A673 (cell line): ENCODE measurements at regions not wholly inside any gene's neighbourhood (a gene's known extent, or its start where the extent isn't known, plus 50 kb on each side); places are given as distances from the start of the nearest gene placed in this dataset.

ENCODE experiments used
- BruUV-seq: library from RNA; stranded (reverse); fragments of 400-500 nt; replicated peaks from 2 replicates; lab custom pipeline; 2021; lab: Mats Ljungman, UMichigan
- CTCF ChIA-PET: fragments of 300-600 bp; sonication (Branson Sonifier 250); formaldehyde crosslinking; loops from one replicate; lab custom pipeline; 2022; ENCODE audit warnings: antibody characterized with exemption; lab: Charles Lee
- POLR2A ChIA-PET: fragments of 300-600 bp; sonication (Branson Sonifier 250); formaldehyde crosslinking; loops from one replicate; lab custom pipeline; 2022; ENCODE audit warnings: antibody characterized with exemption; ENCODE audit not compliant: low non-redundant PET; lab: Charles Lee
- DNase-seq: peaks from one replicate; pipeline ENCODE4 v3.0.0-alpha.2; 2015; ENCODE audit warnings: low spot score
- H3K27ac ChIP-seq: fragments of 200-600 bp; sonication (generic); 2 replicates; pipeline ENCODE4 v1.5.1; 2016; ENCODE audit warnings: mixed run types, low read depth, mild to moderate bottlenecking, mixed read lengths, antibody characterized with exemption, low read length; ENCODE audit not compliant: poor library complexity, severe bottlenecking
- H3K27me3 ChIP-seq: fragments of 200-600 bp; sonication (generic); replicated peaks from 2 replicates; pipeline ENCODE4 v1.6.1; 2017; ENCODE audit warnings: mixed run types, low read depth, mild to moderate bottlenecking, mixed read lengths, antibody characterized with exemption, low read length; ENCODE audit not compliant: insufficient read depth, poor library complexity
- H3K36me3 ChIP-seq: fragments of 200-600 bp; sonication (generic); 2 replicates; pipeline ENCODE4 v1.6.1; 2016; ENCODE audit warnings: mixed run types, mild to moderate bottlenecking, mixed read lengths, antibody characterized with exemption, low read length; ENCODE audit not compliant: insufficient read depth, poor library complexity, severe bottlenecking
- H3K4me1 ChIP-seq: fragments of 200-600 bp; sonication (generic); 2 replicates; pipeline ENCODE4 v1.6.1; 2017; ENCODE audit warnings: mixed run types, mild to moderate bottlenecking, mixed read lengths, antibody characterized with exemption, low read length; ENCODE audit not compliant: insufficient read depth, poor library complexity, severe bottlenecking
- H3K4me3 ChIP-seq: fragments of 200-600 bp; sonication (generic); 2 replicates; pipeline ENCODE4 v1.5.1; 2016; ENCODE audit warnings: low read depth, mixed run types, mild to moderate bottlenecking, mixed read lengths, low read length; ENCODE audit not compliant: poor library complexity, severe bottlenecking
- H3K9me3 ChIP-seq: fragments of 200-600 bp; sonication (generic); 2 replicates; pipeline ENCODE4 v1.6.1; 2016; ENCODE audit warnings: mixed run types, low read depth, mild to moderate bottlenecking, mixed read lengths, antibody characterized with exemption, low read length; ENCODE audit not compliant: poor library complexity, severe bottlenecking
- CTCF ChIP-seq: fragments of 300-800, 200-600 bp; sonication (generic); conservative IDR thresholded peaks from 2 replicates; pipeline ENCODE4 v1.5.1; 2017; ENCODE audit warnings: low read depth, mild to moderate bottlenecking, antibody characterized with exemption, low read length, moderate library complexity, mixed read lengths
- EZH2 ChIP-seq: fragments of 200-600 bp; sonication (generic); IDR thresholded peaks from 2 replicates; pipeline ENCODE4 v1.6.1; 2017; ENCODE audit warnings: borderline replicate concordance, low read depth, mild to moderate bottlenecking, mixed read lengths, antibody characterized with exemption, low read length; ENCODE audit not compliant: poor library complexity, severe bottlenecking
- intact Hi-C: fragments of 100-400 bp; cut with micrococcal nuclease; formaldehyde crosslinking; loops from one replicate; pipeline ENCODE4 v1.10.0; 2022; ENCODE audit not compliant: unreplicated experiment

GRCh38 chr14:21846227-21846885, 172.7 kb upstream of the OR4E1 start:
- CTCF ChIA-PET: no interaction called here
- peaks cover 8% of the 10 kb centered on the region for H3K27me3 ChIP-seq
- intact Hi-C loops: no loop called here

GRCh38 chr14:21840765-21841164, 167.1 kb upstream of the OR4E1 start:
- no peaks in the 10 kb centered on the region for H3K9me3 ChIP-seq
- ChIA-PET CTCF (interaction anchor here (0.6 kb wide), 1 partner anchor 47 kb away, joined by 5 read pairs; no protein-coding TSS in a partner anchor), POLR2A (no interaction called here)
- no peak overlapping the region for H3K27ac ChIP-seq
- BruUV-seq: no TSS peak
- no peak for TF ChIP-seq EZH2
- peak; percentile 56 for TF ChIP-seq CTCF
- H3K36me3 ChIP-seq: no peaks in the 10 kb centered on the region
- DNase-seq: peak; percentile 63
- H3K4me3 ChIP-seq: no peak overlapping the region
- no peaks in the 10 kb centered on the region for H3K4me1 ChIP-seq
- intact Hi-C loops: no loop called here
- H3K27me3 ChIP-seq: peaks cover 8% of the 10 kb centered on the region

More at GRCh38 chr14:21846227-21846885, 172.7 kb upstream of the OR4E1 start:
- no peak overlapping the region for H3K4me3 ChIP-seq
- no peaks in the 10 kb centered on the region for H3K9me3 ChIP-seq
- no peaks in the 10 kb centered on the region for H3K4me1 ChIP-seq
- no peaks in the 10 kb centered on the region for H3K36me3 ChIP-seq
- DNase-seq: peak; percentile 72
- POLR2A ChIA-PET: no interaction called here
- no TSS peak for BruUV-seq
- TF ChIP-seq CTCF (peak; percentile 89), EZH2 (no peak)
- no peak overlapping the region for H3K27ac ChIP-seq

- Histone ChIP-seq H3K4me3 (no peak overlapping the region), H3K27ac (no peak overlapping the region), H3K36me3 (no peaks in the 10 kb centered on the region), H3K9me3 (no peaks in the 10 kb centered on the region), H3K27me3 (no peaks in the 10 kb centered on the region), H3K4me1 (no peaks in the 10 kb centered on the region)
- TF ChIP-seq EZH2 (no peak), CTCF (no peak)
- intact Hi-C loops: no loop called here
- no TSS peak for BruUV-seq
- DNase-seq: no peak
- POLR2A ChIA-PET: no interaction called here
- CTCF ChIA-PET: no interaction called here
Measured at GRCh38 chr14:21833836-21834235, 160.2 kb upstream of the OR4E1 start.
